HG02870 (cell line): ENCODE measurements at regions not wholly inside any gene's neighbourhood (a gene's known extent, or its start where the extent isn't known, plus 50 kb on each side); places are given as distances from the start of the nearest gene placed in this dataset.
"Not testable (repeated sequence)": the region's sequence is repeated elsewhere in the genome, so short reads cannot be mapped to it uniquely, and the experiment has no call there.

Source experiments
- ATAC-seq: cut with Tn5 transposase; IDR thresholded peaks from one replicate; pipeline ENCODE4 v1.9.1; 2021; ENCODE audit warnings: mild to moderate bottlenecking, moderate library complexity; ENCODE audit not compliant: unreplicated experiment

- no peak for ATAC-seq
Observed at GRCh38 chr17:77556383-77557061, 402.0 kb upstream of the TNRC6C start.

GRCh38 chr17:77558846-77559626 is 399.5 kb upstream of the TNRC6C start:
- no peak for ATAC-seq

GRCh38 chr17:77560381-77560780 is 398.1 kb upstream of the TNRC6C start:
- no peak for ATAC-seq

- ATAC-seq: no peak
Observed at GRCh38 chr17:77560841-77561240, 397.7 kb upstream of the TNRC6C start.

- ATAC-seq: not testable (repeated sequence)
Observed at GRCh38 chr17:77562361-77562760, 396.1 kb upstream of the TNRC6C start.

DNA sequence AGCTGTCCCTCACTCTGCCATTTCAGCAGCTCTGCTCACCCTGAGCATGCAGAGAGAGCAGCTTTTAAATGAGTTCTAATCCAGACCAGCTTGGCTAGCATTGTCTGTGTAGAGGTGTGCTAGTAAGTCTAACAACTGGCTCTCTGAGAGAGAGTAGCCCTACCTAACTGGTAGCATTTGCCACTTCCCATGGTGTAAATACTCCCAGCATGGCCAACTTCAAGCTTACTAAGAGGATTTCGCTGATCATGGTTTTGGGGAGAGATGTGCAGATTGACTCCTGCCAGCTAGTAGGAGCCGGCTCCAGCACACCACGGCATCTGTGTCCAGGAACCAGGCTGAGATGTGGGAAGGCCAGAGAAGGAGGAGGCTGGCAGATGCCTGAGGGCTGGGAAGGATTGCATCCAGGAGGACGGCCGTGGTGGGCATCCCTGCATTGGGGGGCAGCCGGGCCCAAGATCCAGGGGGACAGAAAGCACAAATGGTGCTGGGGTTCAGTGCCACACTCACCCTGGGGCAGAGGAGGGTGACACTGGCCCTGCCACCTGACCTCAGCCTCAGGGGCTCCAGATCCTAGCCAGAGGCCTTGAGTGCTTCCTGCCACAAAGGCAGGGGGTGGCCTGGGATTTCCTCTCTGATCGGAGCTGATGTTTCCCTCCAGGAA is 394.9 kb upstream of the TNRC6C start:
- no peak for ATAC-seq

- no peak for ATAC-seq
Observed at GRCh38 chr17:77564278-77564920, 394.1 kb upstream of the TNRC6C start.

- ATAC-seq: no peak
Observed at GRCh38 chr17:77565166-77565565, 393.3 kb upstream of the TNRC6C start.

DNA sequence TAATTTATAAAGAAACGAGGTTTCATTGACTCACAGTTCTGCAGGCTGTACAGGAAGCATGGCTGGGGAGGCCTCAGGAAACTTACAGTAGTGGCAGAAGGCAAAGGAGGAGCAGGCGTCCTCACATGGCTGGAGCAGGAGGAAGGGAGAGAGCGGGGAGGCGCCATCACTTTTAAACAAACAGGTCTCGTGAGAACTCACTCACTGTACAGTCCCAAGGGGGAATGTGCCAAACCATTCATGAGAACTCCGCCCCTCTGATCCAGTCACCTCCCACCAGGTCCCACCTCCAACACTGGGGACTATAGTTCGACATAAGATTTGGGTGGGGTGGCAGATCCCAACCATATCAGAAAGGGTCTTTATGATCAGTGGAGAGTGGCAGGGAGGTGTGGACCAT is 392.4 kb upstream of the TNRC6C start:
- ATAC-seq: no peak

DNA sequence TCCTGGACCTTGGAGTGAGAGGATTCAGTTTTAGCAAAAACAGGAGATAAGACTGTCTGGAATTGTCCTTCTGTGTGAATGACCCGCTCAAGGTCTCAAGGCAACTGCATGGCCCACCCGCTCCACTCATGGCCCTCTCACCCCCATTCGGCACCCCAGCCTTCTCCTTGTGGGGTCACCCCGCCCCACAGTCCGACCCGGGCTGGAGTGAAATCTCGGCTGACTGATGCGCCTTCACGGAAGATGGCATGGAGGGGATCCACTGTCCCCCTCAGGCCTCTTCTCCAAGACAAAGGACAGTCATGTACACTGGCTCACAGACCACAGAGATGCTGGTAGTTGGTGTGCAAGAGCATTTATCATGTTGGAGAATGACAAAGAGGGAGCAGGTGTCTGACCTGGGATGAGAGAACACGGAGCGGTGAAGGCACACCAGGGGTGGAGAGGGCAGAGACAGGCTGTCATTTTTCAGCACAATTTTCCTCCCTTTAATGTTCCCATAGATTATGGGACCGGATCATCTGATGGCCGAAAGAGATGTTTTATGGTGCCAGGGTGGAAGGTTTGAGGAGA is 391.9 kb upstream of the TNRC6C start:
- ATAC-seq: no peak

DNA sequence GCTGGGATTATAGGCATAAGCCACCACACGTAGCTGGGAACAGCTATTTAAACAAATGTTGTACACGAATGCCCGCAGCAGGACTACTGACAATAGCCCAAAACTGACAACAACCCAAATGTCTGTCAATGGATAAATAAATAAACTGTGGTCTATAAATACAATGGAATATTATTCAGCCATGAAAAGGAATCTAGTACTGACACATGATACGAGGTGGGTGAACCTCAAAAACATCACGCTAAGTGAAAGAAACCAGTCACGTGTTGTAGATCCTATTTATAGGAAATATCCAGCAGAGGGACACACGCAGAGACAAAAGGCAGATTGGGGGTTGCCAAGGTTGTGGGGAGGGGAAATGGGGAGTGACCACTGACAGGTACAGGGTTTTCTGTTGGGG is 390.0 kb upstream of the TNRC6C start:
- no peak for ATAC-seq

- no peak for ATAC-seq
Observed at GRCh38 chr17:77569846-77570564, 388.5 kb upstream of the TNRC6C start.

GRCh38 chr17:77570565-77570898 is 388.0 kb upstream of the TNRC6C start:
- no peak for ATAC-seq

- no peak for ATAC-seq
Observed at GRCh38 chr17:77571155-77571981, 387.1 kb upstream of the TNRC6C start.

DNA sequence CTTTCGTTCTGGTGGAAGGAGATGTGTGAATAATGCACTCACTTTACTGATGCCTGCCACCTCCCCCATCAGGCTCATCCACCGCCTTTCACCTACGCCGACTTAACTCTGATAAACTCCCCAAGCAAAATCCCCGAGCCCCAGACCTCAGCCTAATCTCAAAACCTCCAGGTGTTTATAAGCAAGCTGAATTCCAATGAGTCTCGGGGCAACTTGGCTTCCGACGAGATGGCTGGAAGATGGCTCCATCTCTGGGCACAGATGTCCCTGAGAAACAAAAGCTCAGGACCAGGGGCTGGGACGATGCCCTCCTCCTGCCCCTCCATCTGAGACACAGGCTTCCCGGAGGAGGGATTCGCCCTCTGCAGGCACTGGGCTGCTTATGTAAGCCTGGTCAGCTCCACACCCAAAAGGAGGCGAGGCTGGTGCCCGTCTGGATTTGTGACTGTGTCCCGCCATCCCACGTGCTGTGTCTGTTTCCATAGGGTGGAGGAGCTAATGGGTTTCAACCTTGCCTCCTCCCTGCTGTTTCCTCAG is 386.4 kb upstream of the TNRC6C start:
- ATAC-seq: no peak

- no peak for ATAC-seq
Observed at GRCh38 chr17:77572851-77573250, 385.7 kb upstream of the TNRC6C start.

GRCh38 chr17:77577491-77577890 is 381.0 kb upstream of the TNRC6C start:
- ATAC-seq: no peak

- ATAC-seq: no peak
Observed at GRCh38 chr17:77579131-77579530, 379.4 kb upstream of the TNRC6C start.

GRCh38 chr17:77579682-77580081 is 378.8 kb upstream of the TNRC6C start:
- ATAC-seq: no peak
